AG09309 (cell line): ENCODE measurements at regions not wholly inside any gene's neighbourhood (a gene's known extent, or its start where the extent isn't known, plus 50 kb on each side); places are given as distances from the start of the nearest gene placed in this dataset.

Source experiments
- DNase-seq: peaks from one replicate; pipeline ENCODE4 v3.0.0-alpha.2; 2010; ENCODE audit warnings: low read depth
- H3K4me3 ChIP-seq: 2 replicates; pipeline ENCODE4 v1.5.1; 2011; ENCODE audit warnings: mild to moderate bottlenecking, low read depth, low read length, moderate library complexity; ENCODE audit not compliant: control insufficient read depth
- CTCF ChIP-seq: IDR thresholded peaks from 2 replicates; pipeline ENCODE4 v1.5.1; 2011; ENCODE audit warnings: mild to moderate bottlenecking, low read depth, low read length, inconsistent platforms; ENCODE audit not compliant: insufficient read depth, control insufficient read depth; ENCODE audit errors: missing control alignments

GRCh38 chr9:110104261-110104809 lies 103.6 kb downstream of the C9orf152 start:
- no peak for TF ChIP-seq CTCF
- no peak for DNase-seq

GRCh38 chr9:110105107-110105506 lies 102.9 kb downstream of the C9orf152 start:
- H3K4me3 ChIP-seq = no peak overlapping the region
- TF ChIP-seq CTCF = no peak

More at GRCh38 chr9:110104261-110104809, 103.6 kb downstream of the C9orf152 start:
- H3K4me3 ChIP-seq = no peak overlapping the region

DNA sequence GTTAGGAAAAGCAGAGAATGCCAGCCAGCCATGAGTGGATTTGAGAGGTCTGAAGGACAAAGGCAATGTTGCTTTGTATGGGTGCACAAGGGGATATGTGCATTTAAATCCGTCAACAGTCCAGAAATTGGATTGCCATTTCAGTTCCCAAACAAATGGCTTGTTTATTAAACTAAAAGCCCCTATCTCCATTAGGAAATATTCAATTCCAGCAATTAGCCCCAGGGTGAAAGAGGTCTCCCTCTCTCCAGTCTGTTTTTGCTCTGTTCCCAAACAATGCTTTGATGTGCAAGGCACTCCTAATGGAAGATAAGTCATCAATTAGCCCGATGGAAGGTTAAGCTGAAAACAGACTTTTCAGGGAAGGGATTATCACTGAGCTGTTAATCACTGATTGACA lies 101.3 kb downstream of the C9orf152 start:
- no peak for TF ChIP-seq CTCF
- no peak overlapping the region for H3K4me3 ChIP-seq
- DNase-seq = no peak

More at GRCh38 chr9:110105107-110105506, 102.9 kb downstream of the C9orf152 start:
- peak; percentile 49 for DNase-seq

- H3K4me3 ChIP-seq = no peak overlapping the region
- no peak for TF ChIP-seq CTCF
- no peak for DNase-seq
These were observed 98.4 kb downstream of the C9orf152 start for GRCh38 chr9:110109333-110110092.

- H3K4me3 ChIP-seq = no peak overlapping the region
- no peak for DNase-seq
- TF ChIP-seq CTCF = no peak
These were observed 97.8 kb downstream of the C9orf152 start for GRCh38 chr9:110110154-110110553.

GRCh38 chr9:110111868-110112267 lies 96.1 kb downstream of the C9orf152 start:
- no peak overlapping the region for H3K4me3 ChIP-seq
- no peak for TF ChIP-seq CTCF
- no peak for DNase-seq
